ENCODE measurements at regions not wholly inside any gene's neighbourhood (a gene's known extent, or its start where the extent isn't known, plus 50 kb on each side); places are given as distances from the start of the nearest gene placed in this dataset.
"Not testable (repeated sequence)": the region's sequence is repeated elsewhere in the genome, so short reads cannot be mapped to it uniquely, and the experiment has no call there.

- no peak for DNase-seq (ENCODE audit: low spot score)
Observed at GRCh38 chr2:118791483-118791882, 56.0 kb downstream of the EN1 start.

GRCh38 chr2:118786746-118787145 is 60.7 kb downstream of the EN1 start:
- no peak for DNase-seq (ENCODE audit: low spot score)

DNA sequence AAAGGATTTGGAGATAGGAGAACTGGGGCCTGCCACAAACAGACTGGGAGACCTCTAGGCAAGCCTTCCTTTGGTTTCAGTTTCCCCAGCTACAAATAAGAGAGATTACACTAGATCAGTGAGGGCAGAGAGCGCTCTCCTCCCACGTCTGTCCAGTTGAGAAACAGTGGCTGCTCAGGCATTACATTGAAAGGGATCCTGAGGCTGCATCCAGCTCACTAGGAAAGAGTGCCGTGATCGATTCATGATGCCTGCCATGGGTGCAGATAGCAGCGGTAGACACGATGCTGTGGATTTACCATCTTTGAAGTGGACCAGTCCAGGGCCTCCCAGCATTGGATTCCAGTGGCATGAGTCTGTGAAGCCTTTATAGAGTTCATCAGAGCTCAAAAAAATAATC is 62.6 kb downstream of the EN1 start:
- DNase-seq (ENCODE audit: low spot score), result no peak

DNA sequence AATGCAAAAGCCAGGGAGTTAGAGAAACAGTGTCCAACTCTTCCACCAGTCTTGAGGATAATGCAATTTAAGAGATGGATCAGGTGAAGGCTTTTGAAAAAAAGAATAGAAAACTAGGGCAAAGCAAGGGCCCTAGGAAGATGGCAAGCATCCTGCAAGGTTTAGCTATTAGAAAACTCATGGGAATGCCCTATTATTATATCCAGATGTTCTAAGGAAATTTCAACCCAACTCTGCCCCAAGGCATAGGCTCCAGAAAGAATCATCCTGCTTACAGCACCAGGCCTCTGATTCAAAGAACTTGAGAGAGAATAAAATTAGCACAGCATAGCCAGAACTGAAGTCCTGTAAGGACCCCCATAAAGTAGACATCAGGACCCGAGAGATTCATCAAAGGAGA is 68.1 kb downstream of the EN1 start:
- no peak for DNase-seq (ENCODE audit: low spot score)

DNA sequence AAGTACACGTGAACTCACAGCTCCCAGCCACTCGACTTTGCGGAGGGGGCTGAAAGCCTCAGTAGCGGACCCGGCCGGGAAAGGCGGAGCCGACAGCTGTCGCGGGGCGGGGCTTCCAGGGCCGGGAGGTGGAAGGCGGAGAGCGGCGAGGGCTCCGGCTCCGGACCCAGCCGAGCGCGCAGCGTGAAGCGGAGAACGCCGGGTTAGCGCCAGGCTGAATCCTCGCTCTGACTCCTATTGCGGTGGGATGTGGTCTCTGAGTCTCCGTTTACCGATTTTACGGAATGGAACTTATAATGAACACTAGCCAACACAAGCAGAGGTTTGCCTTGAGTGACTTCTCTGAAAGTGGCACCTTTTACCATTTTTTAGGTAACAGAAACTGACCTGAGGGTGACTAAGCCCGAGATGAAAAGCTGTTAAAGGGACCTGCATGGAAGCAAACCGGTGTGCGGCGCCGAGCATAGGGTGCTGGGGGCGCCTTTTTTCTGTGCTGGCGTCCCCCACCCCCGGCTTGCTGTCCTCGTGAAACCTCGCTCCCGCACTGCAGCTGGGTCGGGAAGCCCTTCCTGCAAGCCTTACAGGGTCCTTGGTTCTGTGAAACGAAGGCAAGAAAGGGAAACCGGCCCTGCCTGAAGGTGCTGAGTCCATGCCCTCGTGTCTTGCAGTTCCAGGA is 72.9 kb downstream of the EN1 start:
- DNase-seq (ENCODE audit: low spot score), result peak; percentile 76

- no peak for DNase-seq (ENCODE audit: low spot score)
Observed at GRCh38 chr2:118773826-118774225, 73.6 kb downstream of the EN1 start.

DNA sequence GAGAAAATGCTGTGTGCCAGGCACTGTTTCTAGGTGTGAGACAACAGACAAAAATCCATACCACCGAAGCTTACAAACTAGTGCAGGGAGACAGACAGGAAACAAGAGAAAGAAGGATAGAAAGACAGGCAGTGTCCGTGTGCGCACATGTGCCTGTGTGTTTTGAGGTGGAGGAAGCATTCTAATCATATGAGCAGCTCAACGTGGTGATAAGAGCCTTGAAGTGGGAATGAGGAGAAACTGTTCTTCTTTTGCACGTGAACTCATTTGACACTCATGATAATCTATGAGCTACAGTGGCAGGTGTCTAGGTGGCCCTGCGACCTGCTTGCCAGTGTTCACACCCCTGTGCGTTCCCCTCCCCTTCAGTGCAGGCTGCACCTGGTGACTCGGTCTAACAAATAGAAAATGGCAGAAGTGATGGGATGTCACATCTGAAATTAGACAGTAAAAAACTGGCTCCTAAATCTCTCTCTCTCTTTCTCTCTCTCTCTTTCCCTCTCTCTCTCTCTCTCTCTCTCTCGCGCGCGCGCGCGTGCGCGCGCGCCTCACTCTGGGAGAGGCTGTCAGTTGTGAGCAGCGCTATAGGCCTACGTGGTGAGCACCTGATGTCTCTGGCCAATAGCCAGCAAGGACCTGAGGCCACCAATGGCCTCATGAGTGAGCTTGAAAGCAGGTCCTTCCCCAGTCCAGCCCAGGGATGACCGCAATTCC is 74.8 kb downstream of the EN1 start:
- DNase-seq (ENCODE audit: low spot score), result no peak

DNA sequence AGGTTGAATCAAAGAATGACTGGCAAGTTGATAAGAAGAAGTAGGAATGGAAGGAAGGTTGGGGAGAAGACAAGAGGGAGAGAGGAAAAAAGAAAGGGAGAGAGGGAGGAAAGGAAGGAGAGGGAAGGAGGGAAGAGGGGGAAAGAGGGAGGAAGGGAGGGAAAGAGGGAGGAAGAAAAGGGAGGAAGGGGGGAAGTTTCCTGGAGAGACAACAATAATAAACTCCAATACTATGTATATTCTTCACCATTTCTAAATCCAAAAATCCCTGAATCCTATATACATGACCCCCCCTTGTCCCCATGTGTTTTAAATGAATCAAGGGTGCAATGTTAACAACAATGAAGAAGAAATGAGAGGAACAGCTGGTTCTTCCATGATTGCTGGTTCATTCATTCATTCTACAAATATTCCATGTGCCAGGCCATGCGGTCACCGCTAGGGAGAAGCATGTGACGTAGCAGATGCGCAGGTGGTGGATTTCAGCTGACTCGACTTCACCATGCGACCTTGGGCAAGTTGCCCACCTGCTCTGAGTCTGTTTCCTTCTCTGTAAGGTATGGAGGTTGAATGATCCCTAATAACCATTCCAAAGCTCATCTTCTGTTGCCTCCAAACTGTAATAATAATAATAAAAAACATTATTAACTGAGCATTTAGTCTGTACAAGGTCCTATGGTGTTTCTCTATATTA is 77.6 kb downstream of the EN1 start:
- DNase-seq (ENCODE audit: low spot score), result no peak

DNA sequence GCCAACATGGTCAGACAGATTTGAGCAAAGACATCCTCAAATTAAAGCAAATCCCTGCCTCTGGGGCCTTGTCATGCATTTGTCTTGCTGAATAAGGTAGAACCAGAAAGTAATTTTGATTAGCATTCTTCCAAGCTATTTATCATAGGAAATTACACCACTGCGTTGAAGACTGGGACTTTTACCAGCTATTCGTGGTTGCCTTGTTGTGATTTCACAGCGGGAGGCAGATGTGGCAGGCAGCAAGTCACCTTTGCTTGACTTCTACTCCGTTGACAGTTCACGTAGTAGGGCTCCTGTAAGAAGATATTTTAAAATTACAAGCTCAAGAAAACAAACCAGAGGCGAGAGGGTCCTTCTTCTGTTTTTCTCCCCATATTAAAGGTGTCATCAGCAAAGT is 80.6 kb downstream of the EN1 start:
- DNase-seq (ENCODE audit: low spot score), result no peak

DNA sequence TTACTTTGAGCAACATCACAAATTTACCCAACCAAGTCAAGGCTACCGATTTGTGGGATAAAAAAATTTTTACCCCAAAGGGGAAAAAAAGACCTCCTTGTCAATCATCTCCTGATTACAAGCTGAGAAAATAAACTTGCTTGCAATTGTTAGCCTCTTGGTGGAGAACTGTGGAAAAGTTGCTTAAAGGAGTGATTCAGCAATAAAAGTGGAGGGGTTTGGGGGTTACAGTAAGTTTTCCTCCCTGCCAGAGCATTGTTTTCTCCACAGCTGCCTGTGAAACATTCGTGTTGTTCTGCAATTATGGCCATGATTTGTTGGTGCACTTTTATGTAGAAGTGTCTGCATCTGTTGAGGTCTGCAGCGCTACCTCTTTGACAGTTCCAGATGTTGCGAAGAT is 82.6 kb downstream of the EN1 start:
- DNase-seq (ENCODE audit: low spot score), result no peak

GRCh38 chr2:118763797-118764196 is 83.7 kb downstream of the EN1 start:
- peak; percentile 42 for DNase-seq (ENCODE audit: low spot score)

- DNase-seq (ENCODE audit: low spot score), result no peak
Observed at GRCh38 chr2:118762290-118762689, 85.2 kb downstream of the EN1 start.

GRCh38 chr2:118761771-118762170 is 85.7 kb downstream of the EN1 start:
- no peak for DNase-seq (ENCODE audit: low spot score)

GRCh38 chr2:118755901-118756300 is 91.5 kb downstream of the EN1 start:
- DNase-seq (ENCODE audit: low spot score), result no peak

- DNase-seq (ENCODE audit: low spot score), result no peak
Observed at GRCh38 chr2:118755384-118755783, 92.1 kb downstream of the EN1 start.

DNA sequence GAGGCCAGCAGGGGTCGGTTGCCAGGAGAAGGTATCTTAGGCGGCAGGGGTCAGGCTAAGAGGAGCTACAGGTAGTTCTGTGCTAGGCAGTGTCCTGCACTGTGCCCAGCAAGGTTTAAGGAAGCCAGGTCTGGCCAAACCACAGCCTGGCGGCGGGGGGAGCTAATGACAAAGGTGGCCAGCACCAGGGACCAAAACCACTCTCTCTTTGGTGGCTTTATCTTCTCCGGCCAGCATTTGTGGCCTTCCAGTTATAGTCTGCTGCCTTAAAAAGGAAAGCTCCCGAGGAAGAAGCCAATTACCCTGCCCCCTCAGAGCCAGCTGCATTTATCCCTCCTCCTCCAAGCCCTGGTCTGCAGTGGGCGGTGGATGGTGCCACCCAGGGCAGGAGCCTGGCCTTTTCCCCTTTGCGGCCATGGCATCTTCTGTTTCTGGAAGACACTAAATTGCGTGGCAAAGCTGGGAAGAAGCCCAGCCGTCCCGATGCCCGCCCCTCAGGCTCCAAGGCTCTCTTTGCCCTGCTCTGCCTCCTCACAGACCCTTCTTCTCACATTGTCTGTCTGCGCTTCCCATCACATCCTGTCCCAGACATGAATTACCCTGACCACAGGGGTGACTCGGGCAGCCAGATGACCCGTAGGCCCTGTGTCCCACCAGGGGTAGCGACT is 94.6 kb downstream of the EN1 start:
- DNase-seq (ENCODE audit: low spot score), result no peak

GRCh38 chr2:118750959-118751565 is 96.4 kb downstream of the EN1 start:
- no peak for DNase-seq (ENCODE audit: low spot score)

- no peak for DNase-seq (ENCODE audit: low spot score)
Observed at GRCh38 chr2:118748245-118748885, 99.1 kb downstream of the EN1 start.

GRCh38 chr2:118747637-118748036 is 99.8 kb downstream of the EN1 start:
- DNase-seq (ENCODE audit: low spot score), result no peak

- no peak for DNase-seq (ENCODE audit: low spot score)
Observed at GRCh38 chr2:118747066-118747465, 100.4 kb downstream of the EN1 start.

DNA sequence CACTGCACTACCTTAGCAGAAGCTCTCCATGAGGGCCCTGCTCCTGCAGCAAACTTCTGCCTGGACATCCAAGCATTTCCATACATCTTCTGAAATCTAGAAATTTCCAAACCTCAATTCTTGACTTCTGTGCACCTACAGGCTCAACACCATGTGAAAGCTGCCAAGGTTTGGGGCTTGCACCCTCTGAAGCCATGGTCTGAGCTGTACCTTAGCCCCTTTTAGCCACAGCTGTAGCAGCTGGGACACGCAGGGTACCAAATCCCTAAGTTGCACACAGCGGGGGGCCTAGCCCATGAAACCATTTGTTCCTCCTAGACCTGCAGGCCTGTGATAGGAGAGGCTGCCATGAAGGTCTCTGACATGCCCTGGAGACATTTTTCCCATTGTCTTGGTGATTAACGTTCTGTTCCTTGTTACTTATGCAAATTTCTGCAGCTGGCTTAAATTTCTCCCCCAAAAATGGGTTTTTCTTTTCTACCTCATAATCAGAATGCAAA is 102.7 kb downstream of the EN1 start:
- DNase-seq (ENCODE audit: low spot score), result not testable (repeated sequence)
